PC-3 (cell line): ENCODE measurements at regions not wholly inside any gene's neighbourhood (a gene's known extent, or its start where the extent isn't known, plus 50 kb on each side); places are given as distances from the start of the nearest gene placed in this dataset.

Experiments used
- ATAC-seq: fragments of 200-7000 bp; cut with Tn5 transposase; 2 replicates; pipeline ENCODE4 v1.9.1; 2020; ENCODE audit warnings: mild to moderate bottlenecking, moderate library complexity
- BruUV-seq: library from RNA; stranded (reverse); fragments of 400-500 nt; replicated peaks from 2 replicates; lab custom pipeline; 2021; lab: Mats Ljungman, UMichigan
- CTCF ChIA-PET: fragments of 300-600 bp; sonication (Branson Sonifier 250); formaldehyde crosslinking; loops from one replicate; lab custom pipeline; 2022; ENCODE audit warnings: antibody characterized with exemption; lab: Charles Lee
- POLR2A ChIA-PET: fragments of 300-600 bp; sonication (Branson Sonifier 250); formaldehyde crosslinking; loops from one replicate; lab custom pipeline; 2022; ENCODE audit warnings: antibody characterized with exemption; ENCODE audit not compliant: unreplicated experiment; lab: Charles Lee
- DNase-seq: peaks from one replicate; pipeline ENCODE4 v3.0.0-alpha.2; 2015
- H2AFZ ChIP-seq: fragments of 300-600 bp; sonication (generic); 2 replicates; pipeline ENCODE4 v1.6.0; 2016; ENCODE audit warnings: antibody characterized with exemption, low read length
- H3F3A ChIP-seq: fragments of 300-600 bp; sonication (generic); one replicate; pipeline ENCODE4 v1.6.0; 2017; ENCODE audit warnings: antibody characterized with exemption, low read length, control low read depth, mild to moderate bottlenecking; ENCODE audit not compliant: unreplicated experiment
- H3K27ac ChIP-seq: fragments of 300-600 bp; sonication (generic); 2 replicates; pipeline ENCODE4 v1.5.1; 2016; ENCODE audit warnings: mild to moderate bottlenecking, low read length
- H3K27me3 ChIP-seq: fragments of 300-600 bp; sonication (generic); 2 replicates; pipeline ENCODE4 v1.6.1; 2016; ENCODE audit warnings: low read length, mixed read lengths
- H3K36me3 ChIP-seq: fragments of 300-600 bp; sonication (generic); 2 replicates; pipeline ENCODE4 v1.6.1; 2016; ENCODE audit warnings: low read depth, mixed run types, low read length, mixed read lengths
- H3K4me1 ChIP-seq: fragments of 300-600 bp; sonication (generic); 2 replicates; pipeline ENCODE4 v1.5.1; 2016; ENCODE audit warnings: low read length; ENCODE audit not compliant: insufficient read depth
- H3K4me2 ChIP-seq: fragments of 300-600 bp; sonication (generic); 2 replicates; pipeline ENCODE4 v1.6.0; 2016; ENCODE audit warnings: low read length
- H3K4me3 ChIP-seq: fragments of 300-600 bp; sonication (generic); 2 replicates; pipeline ENCODE4 v1.5.1; 2016; ENCODE audit warnings: mild to moderate bottlenecking, low read length, mixed read lengths
- H3K79me2 ChIP-seq: fragments of 300-600 bp; sonication (generic); 2 replicates; pipeline ENCODE4 v1.6.1; 2017; ENCODE audit warnings: low read length, mixed read lengths
- H3K9ac ChIP-seq: fragments of 300-600 bp; sonication (generic); 2 replicates; pipeline ENCODE4 v1.6.0; 2016; ENCODE audit warnings: mild to moderate bottlenecking, low read length
- H3K9me2 ChIP-seq: fragments of 300-600 bp; sonication (generic); replicated peaks from 2 replicates; pipeline ENCODE4 v1.6.1; 2016; ENCODE audit warnings: mixed run types, low read length, mixed read lengths
- H3K9me3 ChIP-seq: fragments of 300-600 bp; sonication (generic); 2 replicates; pipeline ENCODE4 v1.6.1; 2016; ENCODE audit warnings: low read length, mixed read lengths
- H4K20me1 ChIP-seq: fragments of 300-600 bp; sonication (generic); 2 replicates; pipeline ENCODE4 v1.6.1; 2016; ENCODE audit warnings: low read length, mixed read lengths
- EZH2 ChIP-seq: fragments of 300-600 bp; sonication (generic); IDR thresholded peaks from one replicate; pipeline ENCODE4 v1.6.1; 2017; ENCODE audit warnings: antibody characterized with exemption, mild to moderate bottlenecking, low read length; ENCODE audit not compliant: unreplicated experiment
- EZH2phosphoT487 ChIP-seq: fragments of 300-600 bp; sonication (generic); IDR thresholded peaks from 2 replicates; pipeline ENCODE4 v1.6.1; 2018; ENCODE audit warnings: mild to moderate bottlenecking, antibody characterized with exemption, low read length, borderline replicate concordance
- intact Hi-C: fragments of 100-400 bp; cut with micrococcal nuclease; formaldehyde crosslinking; loops from 2 replicates; pipeline ENCODE4 v1.9.0; 2023
- TF ChIP-seq, protein P1 (sequence below): fragments of 300-600 bp; sonication (generic); conservative IDR thresholded peaks from 2 replicates; pipeline ENCODE4 v1.5.1; 2017; ENCODE audit warnings: antibody characterized with exemption, low read depth, mild to moderate bottlenecking, low read length

DNA sequence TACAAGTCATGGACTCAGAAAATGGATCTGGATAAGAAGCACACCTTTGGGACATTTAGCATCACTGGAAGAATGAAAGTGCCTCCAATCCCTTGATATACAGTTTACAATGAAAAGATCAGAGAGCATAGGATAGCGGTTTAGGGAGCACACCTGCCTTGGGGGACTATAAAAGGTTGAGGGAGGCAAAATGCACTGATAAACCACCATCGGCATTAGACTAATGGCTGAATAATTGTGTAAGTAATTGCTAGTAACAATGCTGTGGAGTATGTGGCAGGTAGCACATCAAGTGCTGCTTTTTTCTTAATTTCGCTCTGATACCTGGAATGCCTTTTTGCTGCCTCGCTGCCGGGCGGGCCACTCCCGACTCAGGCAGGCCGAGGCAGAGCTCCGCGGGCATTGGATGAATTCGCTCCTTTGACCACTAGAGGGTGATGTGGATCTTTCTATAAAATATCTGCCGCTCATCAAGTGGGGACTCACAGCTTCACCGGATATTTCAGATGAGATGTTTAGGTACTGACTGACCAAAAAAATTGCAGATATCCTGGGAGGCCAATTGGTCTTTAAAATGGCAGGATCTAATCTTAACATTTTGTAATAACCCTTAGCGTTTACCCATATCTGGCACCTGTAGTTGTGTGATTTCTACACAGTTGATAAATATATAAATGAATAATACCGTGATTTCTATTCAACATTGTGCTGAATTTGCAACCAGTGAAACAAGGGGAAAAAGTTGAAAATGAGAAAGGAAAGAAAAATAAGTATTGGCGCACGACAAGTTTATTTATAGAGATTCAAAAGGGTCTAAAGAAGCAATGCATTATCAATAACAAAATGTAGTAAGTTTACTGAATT, 116.8 kb upstream of the PRSS1 start:
- no peak overlapping the region for H3K9ac ChIP-seq
- no peaks in the 10 kb centered on the region for H3K79me2 ChIP-seq
- no TSS peak for BruUV-seq
- POLR2A ChIA-PET: interaction anchor here (0.6 kb wide), 1 partner anchor 180 kb away, joined by 3 read pairs; no protein-coding TSS in a partner anchor
- peak; percentile 87 for DNase-seq
- TF ChIP-seq EZH2phosphoT487 (no peak), EZH2 (no peak)
- TF ChIP-seq, protein P1, sequence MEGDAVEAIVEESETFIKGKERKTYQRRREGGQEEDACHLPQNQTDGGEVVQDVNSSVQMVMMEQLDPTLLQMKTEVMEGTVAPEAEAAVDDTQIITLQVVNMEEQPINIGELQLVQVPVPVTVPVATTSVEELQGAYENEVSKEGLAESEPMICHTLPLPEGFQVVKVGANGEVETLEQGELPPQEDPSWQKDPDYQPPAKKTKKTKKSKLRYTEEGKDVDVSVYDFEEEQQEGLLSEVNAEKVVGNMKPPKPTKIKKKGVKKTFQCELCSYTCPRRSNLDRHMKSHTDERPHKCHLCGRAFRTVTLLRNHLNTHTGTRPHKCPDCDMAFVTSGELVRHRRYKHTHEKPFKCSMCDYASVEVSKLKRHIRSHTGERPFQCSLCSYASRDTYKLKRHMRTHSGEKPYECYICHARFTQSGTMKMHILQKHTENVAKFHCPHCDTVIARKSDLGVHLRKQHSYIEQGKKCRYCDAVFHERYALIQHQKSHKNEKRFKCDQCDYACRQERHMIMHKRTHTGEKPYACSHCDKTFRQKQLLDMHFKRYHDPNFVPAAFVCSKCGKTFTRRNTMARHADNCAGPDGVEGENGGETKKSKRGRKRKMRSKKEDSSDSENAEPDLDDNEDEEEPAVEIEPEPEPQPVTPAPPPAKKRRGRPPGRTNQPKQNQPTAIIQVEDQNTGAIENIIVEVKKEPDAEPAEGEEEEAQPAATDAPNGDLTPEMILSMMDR: peak; percentile 83
- CTCF ChIA-PET: interaction anchor here (0.5 to 1.7 kb wide), 11 partner anchors 24 to 585 kb away, joined by 3 to 40 read pairs (median 5); no protein-coding TSS in a partner anchor
- H3K4me2 ChIP-seq: peak overlapping the region; percentile 58
- H3K4me1 ChIP-seq: no peaks in the 10 kb centered on the region; the same call in 1 of the 2 replicates
- H3K4me3 ChIP-seq: no peak overlapping the region
- H4K20me1 ChIP-seq: no peaks in the 10 kb centered on the region
- ATAC-seq: peak; percentile 96
- no peaks in the 10 kb centered on the region for H3K9me3 ChIP-seq
- H3K36me3 ChIP-seq: no peaks in the 10 kb centered on the region
- H3K27me3 ChIP-seq: peaks cover 7% of the 10 kb centered on the region; the same call in 1 of the 2 replicates
- H3F3A ChIP-seq: no peaks in the 10 kb centered on the region
- H3K27ac ChIP-seq: no peak overlapping the region
- intact Hi-C loops: loop anchor here (2.0 to 10.0 kb wide), 5 partner anchors 28 to 582 kb away; no protein-coding TSS in a partner anchor
- no peaks in the 10 kb centered on the region for H3K9me2 ChIP-seq
- peak overlapping the region; percentile 67; the same call in 1 of the 2 replicates for H2AFZ ChIP-seq

- Histone ChIP-seq H3K4me2 (no peak overlapping the region), H2AFZ (no peak overlapping the region), H3K9ac (no peak overlapping the region), H3K27ac (no peak overlapping the region), H3K36me3 (no peaks in the 10 kb centered on the region), H3K9me3 (no peaks in the 10 kb centered on the region), H3K79me2 (no peaks in the 10 kb centered on the region), H3K9me2 (no peaks in the 10 kb centered on the region), H3K4me1 (no peaks in the 10 kb centered on the region; the same call in 1 of the 2 replicates), H4K20me1 (no peaks in the 10 kb centered on the region), H3F3A (no peaks in the 10 kb centered on the region), H3K27me3 (no peaks in the 10 kb centered on the region), H3K4me3 (no peak overlapping the region)
- POLR2A ChIA-PET: no interaction called here
- ATAC-seq (no peak), DNase-seq (peak; percentile 17)
- no TSS peak for BruUV-seq
- intact Hi-C loops: loop anchor here (10.0 kb wide), 2 partner anchors 375 to 585 kb away; no protein-coding TSS in a partner anchor
- TF ChIP-seq EZH2phosphoT487 (no peak), EZH2 (no peak)
- TF ChIP-seq, protein P1: no peak
- CTCF ChIA-PET: interaction anchor here (0.6 to 0.7 kb wide), 3 partner anchors 21 to 586 kb away, joined by 3 to 4 read pairs (median 3); no protein-coding TSS in a partner anchor
These were observed 119.5 kb upstream of the PRSS1 start for GRCh38 chr7:142629588-142630260.
